Activated B cell treated with CpG ODN at 0.5 μM for 24 hours (primary cell): ENCODE measurements at regions not wholly inside any gene's neighbourhood (a gene's known extent, or its start where the extent isn't known, plus 50 kb on each side); places are given as distances from the start of the nearest gene placed in this dataset.
A peak's percentile ranks its signal among the peaks of the same experiment; 100 is the strongest.

ENCODE experiments used
- ATAC-seq: fragments of 200-7000 bp; cut with Tn5 transposase; one replicate; pipeline ENCODE4 v1.10.0; 2021; ENCODE audit warnings: low read depth, mild to moderate bottlenecking, moderate library complexity
- CTCF ChIA-PET: fragments of 350-600 bp; sonication (Branson Sonifier 250); formaldehyde crosslinking; loops from one replicate; lab custom pipeline; 2021; ENCODE audit warnings: antibody characterized with exemption; lab: Charles Lee
- POLR2A ChIA-PET: fragments of 350-600 bp; sonication (Branson Sonifier 250); formaldehyde crosslinking; loops from one replicate; lab custom pipeline; 2021; ENCODE audit warnings: antibody characterized with exemption; lab: Charles Lee
- DNase-seq: peaks from one replicate; pipeline ENCODE4 v3.0.0; 2022
- H3K27ac Mint-ChIP-seq: one replicate; pipeline ENCODE4 v1.8.0; 2020; ENCODE audit warnings: mixed read lengths
- H3K27me3 Mint-ChIP-seq: one replicate; pipeline ENCODE4 v1.8.0; 2021; ENCODE audit warnings: mixed read lengths
- H3K36me3 Mint-ChIP-seq: one replicate; pipeline ENCODE4 v1.8.0; 2021; ENCODE audit warnings: low read depth, mixed read lengths
- H3K4me1 Mint-ChIP-seq: one replicate; pipeline ENCODE4 v1.8.0; 2021; ENCODE audit warnings: mixed read lengths
- H3K4me3 Mint-ChIP-seq: one replicate; pipeline ENCODE4 v1.8.0; 2020; ENCODE audit warnings: mild to moderate bottlenecking, mixed read lengths
- H3K9me3 Mint-ChIP-seq: one replicate; pipeline ENCODE4 v1.8.0; 2020; ENCODE audit warnings: mixed read lengths
- CTCF ChIP-seq: fragments of 200-600 bp; IDR thresholded peaks from one replicate; pipeline ENCODE4 v1.8.0; 2022; ENCODE audit warnings: antibody characterized with exemption, mild to moderate bottlenecking
- intact Hi-C: fragments of 100-400 bp; cut with micrococcal nuclease; formaldehyde crosslinking; loops from one replicate; pipeline ENCODE4 v1.15.1; 2024

GRCh38 chr7:17181482-17181881, 117.0 kb upstream of the AHR start:
- no peaks in the 10 kb centered on the region for H3K9me3 Mint-ChIP-seq
- peaks cover 13% of the 10 kb centered on the region for H3K4me1 Mint-ChIP-seq
- no peaks in the 10 kb centered on the region for H3K27me3 Mint-ChIP-seq
- no peak overlapping the region for H3K4me3 Mint-ChIP-seq
- H3K27ac Mint-ChIP-seq, result no peak overlapping the region
- intact Hi-C loops, result no loop called here
- ATAC-seq, result no peak
- DNase-seq, result no peak
- H3K36me3 Mint-ChIP-seq, result no peaks in the 10 kb centered on the region
- no peak for TF ChIP-seq CTCF
- POLR2A ChIA-PET, result no interaction called here
- CTCF ChIA-PET, result no interaction called here

- DNase-seq (no peak), ATAC-seq (no peak)
- intact Hi-C loops, result no loop called here
- H3K27me3 Mint-ChIP-seq, result no peaks in the 10 kb centered on the region
- ChIA-PET POLR2A (no interaction called here), CTCF (no interaction called here)
- H3K36me3 Mint-ChIP-seq, result no peaks in the 10 kb centered on the region
- no peak for TF ChIP-seq CTCF
- H3K4me3 Mint-ChIP-seq, result no peak overlapping the region
- H3K9me3 Mint-ChIP-seq, result no peaks in the 10 kb centered on the region
- H3K27ac Mint-ChIP-seq, result no peak overlapping the region
- H3K4me1 Mint-ChIP-seq, result peaks cover 16% of the 10 kb centered on the region
These were observed 114.7 kb upstream of the AHR start for GRCh38 chr7:17183630-17184328.

- ATAC-seq (peak; percentile 28), DNase-seq (no peak)
- H3K4me3 Mint-ChIP-seq, result no peak overlapping the region
- H3K36me3 Mint-ChIP-seq, result no peaks in the 10 kb centered on the region
- POLR2A ChIA-PET, result no interaction called here
- H3K9me3 Mint-ChIP-seq, result no peaks in the 10 kb centered on the region
- peaks cover 16% of the 10 kb centered on the region for H3K4me1 Mint-ChIP-seq
- H3K27ac Mint-ChIP-seq, result peak overlapping the region; percentile 67
- no peaks in the 10 kb centered on the region for H3K27me3 Mint-ChIP-seq
- no peak for TF ChIP-seq CTCF
- CTCF ChIA-PET, result no interaction called here
- intact Hi-C loops, result loop anchor here (1.0 to 5.0 kb wide), 4 partner anchors 10 to 113 kb away; no protein-coding TSS in a partner anchor
These were observed 113.4 kb upstream of the AHR start for GRCh38 chr7:17184805-17185689.

GRCh38 chr7:17185690-17186070, 112.8 kb upstream of the AHR start:
- Mint-ChIP-seq H3K9me3 (no peaks in the 10 kb centered on the region), H3K27me3 (no peaks in the 10 kb centered on the region), H3K4me1 (peaks cover 16% of the 10 kb centered on the region), H3K27ac (peak overlapping the region; percentile 67), H3K4me3 (no peak overlapping the region), H3K36me3 (no peaks in the 10 kb centered on the region)
- CTCF ChIA-PET, result no interaction called here
- ATAC-seq, result peak; percentile 97
- no peak for TF ChIP-seq CTCF
- DNase-seq, result no peak
- intact Hi-C loops, result loop anchor here (1.0 to 5.0 kb wide), 4 partner anchors 10 to 113 kb away; no protein-coding TSS in a partner anchor
- POLR2A ChIA-PET, result no interaction called here
